AG08396 (cell line): ENCODE measurements at regions not wholly inside any gene's neighbourhood (a gene's known extent, or its start where the extent isn't known, plus 50 kb on each side); places are given as distances from the start of the nearest gene placed in this dataset.

Experiments used
- DNase-seq: peaks from one replicate; pipeline ENCODE4 v3.0.0; 2012; ENCODE audit warnings: low spot score, mixed read lengths

DNA sequence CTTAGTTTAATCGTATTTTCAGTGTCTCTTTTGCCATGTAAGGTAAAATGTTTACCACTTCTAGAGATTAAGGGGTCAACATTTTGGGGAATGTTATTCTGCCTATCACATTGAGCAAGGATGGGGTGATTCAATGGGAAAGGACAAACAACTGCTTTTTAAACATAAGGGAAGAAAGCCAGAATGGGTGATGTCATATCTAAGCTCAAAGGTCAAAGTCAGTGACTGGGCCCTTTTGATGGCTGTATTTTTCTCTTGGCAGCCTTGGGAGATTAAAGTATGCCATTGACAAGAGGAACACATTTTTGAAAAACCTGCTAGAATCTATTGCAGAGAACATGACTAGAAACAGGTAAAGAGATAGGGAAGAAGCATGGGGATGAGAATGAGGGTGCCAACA, 477.3 kb upstream of the IRAK1BP1 start:
- no peak for DNase-seq

DNA sequence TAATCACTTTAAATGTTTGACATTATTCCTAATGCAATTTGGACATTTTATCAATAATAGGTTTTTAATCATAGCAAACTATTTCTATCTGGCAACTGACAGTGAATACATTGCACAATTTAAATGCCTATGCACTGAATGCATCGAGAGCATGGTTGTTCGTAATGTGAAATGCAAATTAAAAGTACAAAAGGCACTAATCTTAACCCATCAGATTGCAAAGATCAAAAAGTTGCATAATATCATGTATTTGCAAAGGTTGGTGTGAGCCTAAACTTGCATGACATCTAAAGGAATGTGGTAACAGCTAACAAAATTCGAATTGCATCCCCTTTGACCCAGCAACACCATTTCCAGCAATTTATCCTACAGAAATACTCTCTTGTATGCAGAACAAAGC, 469.9 kb upstream of the IRAK1BP1 start:
- no peak for DNase-seq

DNA sequence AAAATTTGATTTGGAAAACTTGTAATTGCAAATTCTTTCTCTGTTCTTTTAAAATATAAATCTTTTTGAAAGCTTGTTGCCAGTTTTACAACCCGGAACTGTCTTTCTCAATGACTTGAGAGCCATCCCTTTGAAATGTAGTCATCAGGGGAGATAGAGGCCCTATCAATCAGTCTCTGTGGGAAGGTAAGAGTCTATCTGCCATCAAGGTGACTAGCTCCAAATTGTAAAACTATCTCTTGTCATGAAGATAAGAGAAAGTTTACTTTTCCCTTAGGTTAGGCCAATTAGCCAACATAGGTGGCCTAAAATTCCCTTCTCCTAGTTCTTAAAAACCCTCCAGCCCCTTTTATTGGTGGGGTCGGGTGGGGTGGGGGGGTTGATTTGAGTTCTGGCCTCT, 469.1 kb upstream of the IRAK1BP1 start:
- no peak for DNase-seq

DNA sequence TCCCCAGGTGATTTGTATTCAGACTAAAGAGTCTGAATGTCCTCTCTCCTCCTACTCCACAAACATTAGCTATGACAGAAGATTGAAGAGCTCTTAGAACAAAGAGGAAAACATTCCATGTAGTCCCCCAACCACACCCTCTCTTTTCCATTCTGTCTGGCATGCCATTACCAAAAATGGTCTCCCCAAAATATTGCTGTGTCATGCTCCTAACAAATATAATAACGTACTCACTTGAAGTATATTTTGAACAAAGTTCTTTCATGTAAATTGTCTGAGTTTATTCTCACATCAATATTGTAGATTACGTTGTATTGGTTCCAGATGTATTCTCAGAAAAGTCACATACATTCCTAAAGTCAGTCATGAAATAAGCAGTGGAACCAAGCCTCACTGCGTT, 467.3 kb upstream of the IRAK1BP1 start:
- DNase-seq = no peak

DNA sequence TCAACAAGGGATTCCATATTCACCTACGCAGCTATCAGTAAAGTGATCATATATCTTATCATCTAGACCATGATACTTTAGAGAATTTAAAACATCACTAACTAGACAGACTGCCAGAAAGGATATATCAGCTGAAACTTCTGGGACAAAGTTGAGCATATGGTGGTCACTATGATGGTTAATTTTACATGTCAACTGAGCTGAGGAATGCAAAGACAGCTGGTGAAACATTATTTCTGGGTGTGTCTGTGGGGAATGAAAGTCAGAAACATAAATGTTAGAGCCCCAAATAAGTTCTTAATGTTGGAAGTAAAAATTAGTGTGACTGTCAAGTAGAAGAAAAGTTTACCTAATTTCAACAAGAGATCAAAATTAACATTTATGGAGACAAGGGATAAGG, 440.0 kb upstream of the IRAK1BP1 start:
- DNase-seq = no peak

DNA sequence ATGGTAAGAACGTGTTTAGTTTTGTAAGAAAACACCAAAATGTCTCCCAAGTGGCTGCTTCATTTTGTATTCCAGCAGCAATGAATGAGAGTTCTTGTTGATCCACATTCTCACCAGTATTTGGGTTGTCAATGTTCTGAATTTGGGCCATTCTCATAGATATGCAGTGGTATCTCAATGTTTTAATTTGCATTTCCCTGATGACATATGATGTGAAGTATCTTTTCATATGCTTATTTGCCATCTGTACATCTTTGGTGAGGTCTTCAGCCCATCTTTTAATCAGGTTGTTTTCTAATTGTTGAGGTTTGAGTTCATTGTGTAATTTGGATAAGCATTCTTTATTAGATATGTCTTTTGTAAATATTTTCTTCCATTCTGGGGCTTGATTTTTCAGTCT, 436.8 kb upstream of the IRAK1BP1 start:
- DNase-seq = no peak

DNA sequence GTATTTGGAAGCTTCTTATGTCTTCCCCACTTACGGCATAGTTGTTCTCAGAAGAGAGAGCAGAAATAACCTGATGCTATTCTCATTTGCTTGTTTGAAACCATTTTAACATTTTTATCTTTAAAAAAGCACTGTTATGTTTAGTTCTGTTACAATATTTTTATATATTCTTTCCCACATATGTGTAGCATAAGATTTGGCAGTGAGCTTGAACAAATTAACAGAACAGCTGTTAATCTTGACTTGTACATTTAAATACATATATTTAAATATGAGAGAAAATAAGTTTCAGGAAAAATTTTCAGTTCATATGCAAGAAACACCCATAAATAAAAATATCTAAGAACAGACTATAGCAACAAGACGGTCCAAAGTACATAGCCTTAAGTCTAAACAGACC, 431.7 kb upstream of the IRAK1BP1 start:
- DNase-seq = no peak

DNA sequence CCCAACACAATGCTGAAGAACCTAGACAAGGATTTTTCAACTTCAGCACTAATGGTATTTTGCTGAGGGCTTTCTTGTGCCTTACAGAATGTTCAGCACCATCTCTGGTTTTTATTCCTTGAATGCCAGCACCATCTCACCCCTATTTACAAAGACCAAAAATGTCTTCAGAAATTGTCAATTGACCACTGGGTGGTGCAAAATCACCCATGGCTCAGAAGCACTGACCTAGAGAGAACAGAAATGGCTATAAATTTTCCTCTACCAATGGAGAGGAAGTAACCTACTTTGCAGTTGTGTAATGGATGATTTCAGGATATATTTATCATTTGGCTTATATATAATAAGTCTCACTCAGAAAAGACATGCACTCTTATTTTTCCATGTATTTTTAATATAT, 431.0 kb upstream of the IRAK1BP1 start:
- DNase-seq = peak; percentile 29

DNA sequence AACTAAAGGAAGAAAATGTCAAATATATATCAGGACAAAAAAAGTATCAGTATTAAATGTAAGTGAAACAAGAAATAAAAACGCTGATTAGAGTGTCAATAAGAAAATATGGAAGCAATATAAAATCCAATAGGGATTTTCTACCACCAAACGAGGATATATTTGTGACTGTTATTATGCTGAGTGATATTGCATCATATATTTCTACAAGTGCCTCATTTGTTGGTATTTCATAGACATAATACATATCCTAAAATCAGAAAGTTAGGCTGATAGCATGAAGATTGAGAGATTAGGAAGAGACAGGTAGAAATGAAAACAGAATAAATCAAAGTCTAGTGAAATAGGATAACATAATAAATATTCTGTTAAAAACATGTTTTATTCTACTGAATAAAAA, 429.2 kb upstream of the IRAK1BP1 start:
- DNase-seq = no peak

DNA sequence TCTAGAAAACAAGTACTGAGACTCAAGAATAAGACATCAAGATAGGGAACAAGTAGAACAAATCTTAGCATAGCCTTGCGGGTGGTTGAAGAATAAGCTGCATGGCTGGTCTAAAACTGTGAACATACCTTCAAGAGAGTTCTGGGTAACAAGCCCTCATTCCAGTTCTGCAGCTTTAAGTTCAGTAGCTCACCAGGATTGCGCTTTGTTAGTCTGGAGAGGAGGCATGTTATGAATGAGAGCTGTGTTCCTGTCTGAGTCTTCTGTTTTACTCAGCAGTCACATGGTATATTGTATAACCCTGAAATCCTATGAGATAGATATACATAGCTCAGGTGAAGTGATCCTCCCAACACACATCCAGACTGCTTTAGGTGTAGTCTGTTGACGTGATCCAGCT, 406.6 kb upstream of the IRAK1BP1 start:
- no peak for DNase-seq

DNA sequence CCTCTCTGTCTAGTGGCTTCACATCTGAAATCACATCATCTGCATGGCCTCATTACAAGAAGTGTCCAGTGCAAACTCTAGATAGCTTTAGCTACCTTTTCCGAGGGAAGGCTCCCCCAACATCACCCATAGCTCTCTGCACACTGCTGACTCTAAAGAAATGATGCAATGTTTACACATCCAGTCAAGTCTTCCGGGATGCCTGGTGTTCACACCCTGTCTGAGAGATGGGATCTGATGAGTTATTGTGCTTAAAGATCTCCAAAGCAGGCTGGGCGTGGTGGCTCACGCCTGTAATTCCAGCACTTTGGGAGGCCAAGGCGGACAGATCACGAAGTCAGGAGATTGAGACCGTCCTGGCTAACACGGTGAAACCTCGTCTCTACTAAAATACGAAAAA, 404.6 kb upstream of the IRAK1BP1 start:
- no peak for DNase-seq

DNA sequence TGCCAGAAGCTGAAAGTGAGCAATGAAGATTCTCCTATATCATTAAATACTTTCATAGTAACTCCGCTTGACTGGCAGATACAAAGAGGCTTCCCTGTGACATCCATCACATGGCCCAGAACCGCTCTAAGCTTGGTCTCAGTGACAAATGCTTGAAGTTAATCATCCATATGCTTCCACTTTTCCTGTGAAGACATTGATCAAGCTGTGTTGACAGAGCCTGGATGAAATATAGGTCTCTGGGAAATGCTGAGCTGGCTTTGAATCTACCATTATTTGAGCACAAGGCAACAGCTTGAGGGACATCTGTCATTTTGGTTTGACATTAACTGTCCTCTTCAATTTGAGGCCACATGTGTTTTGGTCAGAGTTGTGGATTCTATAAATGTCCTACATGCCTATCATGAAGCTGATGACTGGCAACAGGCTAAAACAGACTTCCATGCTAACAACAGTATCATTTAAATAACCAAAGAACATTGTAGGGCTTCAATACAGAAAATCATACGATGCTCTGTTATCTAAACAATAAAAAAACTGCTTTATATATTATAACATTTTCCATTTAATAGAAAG, 402.2 kb upstream of the IRAK1BP1 start:
- no peak for DNase-seq

DNA sequence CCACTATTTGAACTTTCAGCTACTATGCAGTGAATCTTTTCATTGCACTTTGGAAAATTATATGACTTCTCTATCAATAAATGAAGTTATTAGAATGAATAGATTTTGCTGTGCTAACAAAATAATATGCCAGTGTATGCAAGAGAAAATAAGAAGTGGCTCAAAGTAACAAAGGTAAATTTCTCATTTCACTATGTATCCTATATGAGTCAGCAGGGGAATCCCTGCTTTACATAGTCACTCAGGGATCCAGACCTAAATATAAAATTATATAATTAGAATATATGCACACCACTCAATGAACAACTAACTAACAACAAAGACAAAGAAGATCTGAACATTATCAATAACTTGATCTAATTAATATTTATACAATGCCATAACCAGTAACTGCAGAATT, 390.8 kb upstream of the IRAK1BP1 start:
- no peak for DNase-seq

DNA sequence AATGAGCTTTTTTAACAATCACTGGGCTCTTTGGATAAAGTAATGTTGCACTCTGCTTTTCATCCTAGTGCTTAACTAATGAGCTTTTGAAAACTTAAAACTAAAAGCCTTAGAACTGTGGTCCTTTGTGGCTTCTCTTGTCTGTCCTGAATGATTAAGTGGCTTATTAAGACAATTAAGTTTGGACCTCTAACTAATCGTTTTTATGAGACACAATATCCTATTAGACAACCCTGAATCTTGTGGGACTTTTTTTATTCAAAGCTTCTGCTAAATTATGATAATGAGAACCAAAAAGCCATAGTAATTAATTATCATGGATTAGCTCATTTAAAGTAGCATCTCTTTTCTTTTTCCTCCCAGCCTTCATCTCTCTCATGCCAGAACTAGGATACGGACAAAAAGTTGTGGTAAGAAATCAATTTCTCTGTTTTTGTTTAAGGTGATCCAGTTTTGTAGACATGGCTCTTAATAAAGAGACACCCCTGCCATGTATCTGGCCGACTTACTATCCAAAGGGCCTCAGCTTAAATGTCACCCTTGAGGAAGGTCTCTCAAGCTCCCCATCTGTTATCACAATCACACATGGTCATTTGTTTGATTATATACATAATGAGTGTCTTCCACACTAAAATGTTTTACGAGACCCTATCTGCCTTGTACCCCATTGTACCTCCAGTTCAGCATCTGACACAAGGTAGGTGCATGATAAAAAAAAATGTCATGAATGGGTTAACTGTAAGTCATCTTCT, 384.4 kb upstream of the IRAK1BP1 start:
- no peak for DNase-seq

DNA sequence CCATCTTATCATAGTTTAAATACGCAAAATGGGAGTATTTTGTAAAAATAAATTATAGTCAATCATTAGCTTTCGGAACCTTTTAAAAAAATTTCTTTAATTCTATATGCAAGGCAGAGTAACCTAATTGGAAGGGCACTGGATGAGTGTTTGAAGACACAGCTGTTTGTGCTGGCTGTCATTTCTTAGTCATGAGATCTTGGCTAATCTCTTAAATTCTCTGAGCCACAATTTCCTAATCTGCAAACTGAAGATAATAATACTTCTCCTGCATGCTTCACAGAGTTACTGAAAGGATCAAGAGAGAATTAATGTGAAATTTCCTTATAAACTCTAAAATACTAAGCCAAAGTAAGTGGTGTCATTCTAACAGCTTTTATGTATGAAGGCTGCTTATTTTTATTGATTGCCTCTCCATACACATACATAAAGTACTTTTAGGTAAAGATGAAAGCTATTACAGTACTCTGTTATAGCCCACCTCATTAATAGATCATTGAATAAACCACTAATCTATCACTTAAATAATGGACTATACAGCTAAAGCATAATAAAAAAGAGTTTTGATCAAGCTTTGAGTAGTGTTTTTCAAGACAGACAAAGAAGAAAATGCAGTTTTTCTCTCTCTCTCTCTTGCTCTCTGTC, 383.7 kb upstream of the IRAK1BP1 start:
- DNase-seq = no peak

DNA sequence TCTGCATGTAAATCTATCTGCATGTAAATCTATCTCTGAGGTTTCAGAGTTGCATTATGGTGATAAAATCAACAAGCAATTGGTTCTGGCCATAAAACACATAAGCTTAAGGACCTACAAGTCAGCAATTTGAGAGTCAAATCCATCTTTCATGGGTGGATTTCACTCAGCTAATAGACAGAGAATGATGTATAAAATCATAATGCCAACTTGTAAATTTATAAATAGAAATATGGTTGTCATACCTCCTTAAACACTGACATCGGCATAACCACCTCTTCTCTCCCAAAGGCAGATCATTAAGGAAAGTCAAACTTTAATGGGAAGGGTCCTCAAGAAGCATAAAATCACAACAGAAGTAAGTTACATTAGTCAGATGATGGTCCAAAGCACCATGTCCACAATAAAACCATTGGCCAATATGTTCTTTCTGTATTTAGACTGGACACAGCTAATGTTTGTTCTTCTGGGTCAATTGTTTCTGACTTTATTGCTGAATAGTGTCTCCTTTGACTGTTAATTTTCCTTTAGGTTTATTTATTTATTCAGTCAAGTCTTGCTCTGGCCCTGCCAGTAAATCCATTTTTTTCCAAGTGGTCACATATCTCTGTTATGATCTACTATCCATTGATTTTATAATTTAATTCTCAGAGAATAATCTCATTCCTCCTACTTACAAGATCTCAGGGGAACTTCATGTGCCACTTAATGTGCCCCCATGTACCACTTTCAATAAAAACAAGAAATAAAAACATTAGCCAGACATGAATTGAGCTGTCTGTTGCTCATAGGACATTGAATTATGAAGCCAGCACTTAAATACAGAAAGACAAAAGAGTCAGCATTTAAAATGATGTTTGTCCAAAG, 382.9 kb upstream of the IRAK1BP1 start:
- no peak for DNase-seq

DNA sequence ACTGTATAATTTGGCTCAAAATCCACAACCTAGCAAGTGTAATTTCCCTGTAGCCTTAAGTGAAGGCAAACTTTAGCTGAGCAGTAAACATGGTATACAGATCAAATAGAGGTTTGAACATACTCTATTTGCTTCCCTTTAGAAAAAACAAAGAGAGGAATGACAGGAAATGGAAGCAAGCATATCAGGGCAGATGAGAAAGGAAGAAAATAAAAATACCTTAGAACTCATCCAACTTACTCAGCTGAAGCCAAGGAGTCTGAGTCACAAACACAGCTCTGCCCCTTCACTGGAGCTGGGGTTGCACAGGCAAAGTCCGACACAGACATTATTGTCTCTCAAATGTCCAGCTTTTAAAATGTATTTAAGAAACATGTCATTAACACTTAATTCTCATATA, 379.9 kb upstream of the IRAK1BP1 start:
- no peak for DNase-seq

DNA sequence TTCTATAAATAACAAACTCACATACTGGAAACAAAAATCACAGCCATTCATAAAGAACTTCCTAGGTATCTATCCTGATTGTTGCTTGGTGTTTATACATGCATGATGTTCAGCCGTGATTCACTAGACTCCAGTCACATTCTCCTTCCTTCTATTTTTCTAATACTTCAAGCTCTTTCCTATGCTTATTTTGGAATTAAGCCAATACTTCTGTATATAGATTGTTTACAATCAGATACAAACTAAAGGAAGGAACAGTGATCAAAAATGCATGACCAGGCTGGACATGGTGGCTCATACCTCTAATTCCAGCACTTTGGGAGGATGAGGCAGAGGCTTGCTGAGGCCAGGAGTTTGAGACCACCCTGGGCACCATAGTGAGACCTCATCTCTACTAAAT, 377.5 kb upstream of the IRAK1BP1 start:
- DNase-seq = no peak

DNA sequence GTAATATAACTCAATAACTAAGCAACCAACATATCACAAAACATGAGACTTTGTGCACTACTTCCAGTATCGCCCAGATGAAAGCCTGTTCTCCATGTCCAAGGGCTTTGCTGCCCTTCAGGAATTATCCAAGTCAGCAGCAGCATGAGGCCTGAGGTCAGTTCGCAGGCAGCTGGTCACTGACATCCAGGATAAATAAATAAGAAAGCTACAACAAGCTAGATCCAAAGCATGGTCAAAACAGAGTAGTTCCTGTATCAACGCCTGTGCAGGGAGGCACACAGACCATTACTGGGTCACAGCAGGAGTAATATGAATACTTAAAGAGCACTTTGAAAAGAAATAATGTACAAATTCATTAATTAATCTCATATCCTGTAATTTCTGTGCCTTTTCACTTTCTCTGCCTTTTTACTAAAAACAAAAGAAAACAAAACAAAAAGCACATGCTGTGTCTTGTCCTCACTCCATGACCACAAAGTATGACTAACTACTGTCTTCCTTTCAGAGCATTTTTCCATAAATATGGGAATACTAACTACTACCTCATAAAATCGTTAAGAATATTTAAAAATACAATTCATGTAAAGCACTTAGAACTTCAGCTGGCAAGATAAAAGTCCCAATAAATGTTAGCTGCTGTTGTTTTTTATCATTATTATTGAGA, 374.9 kb upstream of the IRAK1BP1 start:
- DNase-seq = peak; percentile 11

DNA sequence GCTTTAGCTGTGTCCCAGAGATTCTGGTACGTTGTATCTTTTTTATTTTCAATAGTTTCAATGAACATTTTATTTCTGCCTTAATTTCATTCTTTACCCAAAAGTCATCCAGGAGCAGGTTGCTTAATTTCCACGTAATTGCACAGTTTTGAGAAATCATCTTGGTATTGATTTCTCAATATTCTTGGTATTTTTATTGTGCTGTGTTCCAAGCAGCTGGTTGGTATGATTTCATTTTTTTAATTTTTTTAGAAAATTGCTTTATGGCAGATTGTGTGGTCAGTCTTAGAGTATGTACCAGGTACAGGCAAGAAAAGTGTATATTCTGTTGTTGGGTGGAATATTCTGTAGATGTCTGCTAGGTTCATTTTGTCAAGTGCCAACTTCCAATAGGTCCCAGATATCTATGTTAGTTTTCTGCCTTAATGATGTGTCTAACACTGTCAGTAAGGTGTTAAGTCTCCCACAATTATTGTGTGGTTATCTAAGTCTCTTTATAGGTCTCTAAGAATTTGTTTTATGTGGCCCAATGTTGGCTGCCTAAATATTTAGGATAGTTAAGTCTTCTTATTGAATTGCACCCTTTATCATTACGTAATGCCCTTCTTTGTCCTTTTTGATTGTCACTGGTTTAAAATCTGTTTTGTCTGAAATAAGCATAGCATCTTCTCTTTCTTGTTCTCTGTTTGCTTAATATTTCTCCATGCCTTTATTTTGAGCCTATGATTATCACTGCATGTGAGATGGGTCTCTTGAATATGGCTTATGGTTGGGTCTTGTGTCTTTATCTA, 366.9 kb upstream of the IRAK1BP1 start:
- no peak for DNase-seq

DNA sequence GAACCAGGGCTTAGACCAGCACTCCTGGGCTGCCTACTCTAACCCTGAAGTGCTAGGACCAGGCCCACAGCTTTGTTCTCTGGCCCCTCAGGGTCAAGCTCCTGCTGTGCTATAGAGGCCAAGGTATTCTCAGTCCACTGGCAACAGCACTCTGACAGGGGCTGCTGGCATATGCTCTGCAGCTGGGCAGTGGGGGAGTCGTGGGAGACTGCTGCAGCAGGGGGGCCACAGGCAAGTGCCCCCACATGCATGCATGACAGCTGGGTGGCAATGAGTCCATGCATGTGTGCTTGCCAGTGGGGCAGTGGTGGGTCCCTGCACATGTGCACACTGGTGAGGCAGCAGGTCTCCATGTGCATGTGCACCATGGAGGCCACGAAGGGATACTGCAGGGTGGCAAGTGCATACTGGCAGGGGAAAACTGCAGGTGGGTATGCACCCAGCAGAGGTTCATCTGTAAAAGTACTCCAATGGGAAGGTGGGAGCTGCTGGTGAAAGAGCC, 364.9 kb upstream of the IRAK1BP1 start:
- no peak for DNase-seq
